NCI-H2227 (cell line): ENCODE measurements at regions not wholly inside any gene's neighbourhood (a gene's known extent, or its start where the extent isn't known, plus 50 kb on each side); places are given as distances from the start of the nearest gene placed in this dataset.
"Not testable (repeated sequence)": the region's sequence is repeated elsewhere in the genome, so short reads cannot be mapped to it uniquely, and the experiment has no call there.

ENCODE experiments used
- DNase-seq: peaks from one replicate; lab custom pipeline; 2025; ENCODE audit not compliant: unreplicated experiment; lab: John Stamatoyannopoulos, UW

GRCh38 chr7:24127930-24128329 lies 156.1 kb upstream of the NPY start:
- no peak for DNase-seq

GRCh38 chr7:24129597-24129996 lies 154.4 kb upstream of the NPY start:
- no peak for DNase-seq

- no peak for DNase-seq
Measured at GRCh38 chr7:24130631-24131030, 153.4 kb upstream of the NPY start.

GRCh38 chr7:24133691-24134090 lies 150.3 kb upstream of the NPY start:
- DNase-seq: no peak

GRCh38 chr7:24134535-24134934 lies 149.5 kb upstream of the NPY start:
- DNase-seq: no peak

GRCh38 chr7:24135003-24135817 lies 148.8 kb upstream of the NPY start:
- DNase-seq: no peak

GRCh38 chr7:24137338-24137737 lies 146.7 kb upstream of the NPY start:
- no peak for DNase-seq

- DNase-seq: no peak
Measured at GRCh38 chr7:24138343-24138742, 145.6 kb upstream of the NPY start.

- DNase-seq: no peak
Measured at GRCh38 chr7:24140001-24140400, 144.0 kb upstream of the NPY start.

GRCh38 chr7:24141874-24142509 lies 142.0 kb upstream of the NPY start:
- DNase-seq: no peak

- no peak for DNase-seq
Measured at GRCh38 chr7:24143547-24143946, 140.4 kb upstream of the NPY start.

GRCh38 chr7:24151944-24152343 lies 132.0 kb upstream of the NPY start:
- no peak for DNase-seq

- no peak for DNase-seq
Measured at GRCh38 chr7:24152356-24152755, 131.6 kb upstream of the NPY start.

GRCh38 chr7:24152877-24153472 lies 131.0 kb upstream of the NPY start:
- DNase-seq: no peak

GRCh38 chr7:24157666-24158065 lies 126.3 kb upstream of the NPY start:
- no peak for DNase-seq

- no peak for DNase-seq
Measured at GRCh38 chr7:24158975-24159374, 125.0 kb upstream of the NPY start.

- no peak for DNase-seq
Measured at GRCh38 chr7:24164401-24164800, 119.6 kb upstream of the NPY start.

GRCh38 chr7:24169077-24169624 lies 114.8 kb upstream of the NPY start:
- DNase-seq: no peak

GRCh38 chr7:24171951-24172350 lies 112.0 kb upstream of the NPY start:
- not testable (repeated sequence) for DNase-seq

GRCh38 chr7:24172856-24173255 lies 111.1 kb upstream of the NPY start:
- no peak for DNase-seq

GRCh38 chr7:24175603-24176002 lies 108.4 kb upstream of the NPY start:
- DNase-seq: no peak
